HEK293T (cell line): ENCODE measurements at regions not wholly inside any gene's neighbourhood (a gene's known extent, or its start where the extent isn't known, plus 50 kb on each side); places are given as distances from the start of the nearest gene placed in this dataset.
A peak's percentile ranks its signal among the peaks of the same experiment; 100 is the strongest.

Source experiments
- CTCF ChIA-PET: fragments of 350-600 bp; formaldehyde crosslinking; extraction: SDS; loops from one replicate; lab custom pipeline; 2021; ENCODE audit warnings: antibody characterized with exemption, inconsistent platforms; lab: Yijun Ruan, JAX
- POLR2A ChIA-PET: fragments of 350-600 bp; formaldehyde crosslinking; extraction: SDS; loops from one replicate; lab custom pipeline; 2020; ENCODE audit warnings: antibody characterized with exemption, inconsistent platforms; lab: Yijun Ruan, JAX
- DNase-seq: peaks from one replicate; pipeline ENCODE4 v3.0.0; 2012; ENCODE audit warnings: mixed read lengths; ENCODE audit errors: extremely low spot score
- ARNT ChIP-seq: fragments of 450-650 bp; IDR thresholded peaks from 2 replicates; pipeline ENCODE4 v1.6.1; 2017; ENCODE audit warnings: mild to moderate bottlenecking
- BHLHE40 ChIP-seq: fragments of 450-650 bp; IDR thresholded peaks from 2 replicates; pipeline ENCODE4 v1.6.1; 2016; ENCODE audit warnings: mild to moderate bottlenecking, moderate library complexity, borderline replicate concordance
- CTBP1 ChIP-seq: fragments of 450-650 bp; IDR thresholded peaks from 2 replicates; pipeline ENCODE4 v1.6.1; 2016; ENCODE audit warnings: borderline replicate concordance
- ELF4 ChIP-seq: fragments of 450-650 bp; IDR thresholded peaks from 2 replicates; pipeline ENCODE4 v1.6.1; 2017; ENCODE audit warnings: antibody characterized with exemption
- FOXA1 ChIP-seq: fragments of 450-650 bp; IDR thresholded peaks from 2 replicates; pipeline ENCODE4 v1.6.1; 2016; ENCODE audit warnings: mild to moderate bottlenecking
- FOXK2 ChIP-seq: fragments of 450-650 bp; IDR thresholded peaks from 2 replicates; pipeline ENCODE4 v1.6.1; 2016; ENCODE audit warnings: mild to moderate bottlenecking
- FOXM1 ChIP-seq: fragments of 450-650 bp; IDR thresholded peaks from 2 replicates; pipeline ENCODE4 v1.6.1; 2017; ENCODE audit warnings: mild to moderate bottlenecking, borderline replicate concordance
- HDGF ChIP-seq: fragments of 450-650 bp; IDR thresholded peaks from 2 replicates; pipeline ENCODE4 v1.6.1; 2017; ENCODE audit warnings: antibody characterized with exemption, borderline replicate concordance
- L3MBTL2 ChIP-seq: fragments of 450-650 bp; conservative IDR thresholded peaks from 2 replicates; pipeline ENCODE4 v1.6.1; 2016; ENCODE audit warnings: mild to moderate bottlenecking
- LEF1 ChIP-seq: fragments of 450-650 bp; IDR thresholded peaks from 2 replicates; pipeline ENCODE4 v1.6.1; 2017; ENCODE audit warnings: mild to moderate bottlenecking, borderline replicate concordance
- NFRKB ChIP-seq: fragments of 450-650 bp; IDR thresholded peaks from 2 replicates; pipeline ENCODE4 v1.6.1; 2016; ENCODE audit warnings: mild to moderate bottlenecking, moderate library complexity
- PKNOX1 ChIP-seq: fragments of 450-650 bp; IDR thresholded peaks from 2 replicates; pipeline ENCODE4 v1.6.1; 2016
- SP1 ChIP-seq: fragments of 450-650 bp; IDR thresholded peaks from 2 replicates; pipeline ENCODE4 v1.6.1; 2017
- SUZ12 ChIP-seq: fragments of 450-650 bp; IDR thresholded peaks from 2 replicates; pipeline ENCODE4 v1.6.1; 2016; ENCODE audit warnings: mild to moderate bottlenecking
- TARDBP ChIP-seq: fragments of 450-650 bp; IDR thresholded peaks from 2 replicates; pipeline ENCODE4 v1.6.1; 2016
- ZNF384 ChIP-seq: fragments of 450-650 bp; IDR thresholded peaks from 2 replicates; pipeline ENCODE4 v1.6.1; 2016

DNA sequence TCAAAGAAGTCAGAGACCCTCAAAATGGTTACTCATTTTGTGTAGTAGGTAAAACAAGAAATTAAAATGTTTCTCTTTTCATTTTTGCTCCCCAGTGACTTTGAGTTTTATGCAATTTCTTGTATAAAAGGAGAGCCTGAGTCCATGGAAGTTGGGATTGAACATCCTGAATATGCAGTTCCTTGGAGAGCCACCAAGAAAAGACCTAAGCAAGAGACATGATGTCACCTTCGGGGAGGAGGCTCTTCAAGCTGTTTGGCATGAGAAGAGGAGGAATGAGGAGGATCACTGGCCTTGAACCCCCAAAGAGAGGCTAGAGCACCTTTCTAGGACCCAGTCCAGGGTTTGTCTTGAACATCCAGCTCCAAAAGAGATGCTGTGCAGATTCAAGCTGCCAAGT is 62.3 kb upstream of the CALM2 start:
- DNase-seq: no peak
- TF ChIP-seq FOXK2 (no peak), ELF4 (no peak), NFRKB (no peak), SP1 (no peak), LEF1 (no peak), SUZ12 (no peak)
- ChIA-PET CTCF (interaction anchor here (0.6 to 1.0 kb wide), 3 partner anchors 10 to 96 kb away, joined by 3 to 4 read pairs (median 3); no protein-coding TSS in a partner anchor), POLR2A (no interaction called here)

GRCh38 chr2:47237375-47238334 is 61.3 kb upstream of the CALM2 start:
- ChIA-PET CTCF (no interaction called here), POLR2A (interaction anchor here (1.1 to 1.4 kb wide), 2 partner anchors 10 to 59 kb away, joined by 3 to 5 read pairs; no protein-coding TSS in a partner anchor)
- TF ChIP-seq SP1 (no peak), L3MBTL2 (peak; percentile 48; the same call in 1 of the 2 replicates)
- DNase-seq: peak; percentile 58

GRCh38 chr2:47236503-47237215 is 60.3 kb upstream of the CALM2 start:
- TF ChIP-seq NFRKB (no peak), TARDBP (no peak), SP1 (no peak), SUZ12 (no peak), ARNT (no peak), LEF1 (no peak), ZNF384 (no peak), ELF4 (no peak), BHLHE40 (no peak), FOXA1 (no peak), L3MBTL2 (no peak), HDGF (no peak), CTBP1 (no peak), FOXM1 (no peak), PKNOX1 (no peak), FOXK2 (no peak)
- no peak for DNase-seq
- POLR2A ChIA-PET: interaction anchor here (1.1 to 1.4 kb wide), 2 partner anchors 9 to 58 kb away, joined by 3 to 5 read pairs; no protein-coding TSS in a partner anchor
- CTCF ChIA-PET: interaction anchor here (1.3 kb wide), 1 partner anchor 13 kb away, joined by 3 read pairs; no protein-coding TSS in a partner anchor

DNA sequence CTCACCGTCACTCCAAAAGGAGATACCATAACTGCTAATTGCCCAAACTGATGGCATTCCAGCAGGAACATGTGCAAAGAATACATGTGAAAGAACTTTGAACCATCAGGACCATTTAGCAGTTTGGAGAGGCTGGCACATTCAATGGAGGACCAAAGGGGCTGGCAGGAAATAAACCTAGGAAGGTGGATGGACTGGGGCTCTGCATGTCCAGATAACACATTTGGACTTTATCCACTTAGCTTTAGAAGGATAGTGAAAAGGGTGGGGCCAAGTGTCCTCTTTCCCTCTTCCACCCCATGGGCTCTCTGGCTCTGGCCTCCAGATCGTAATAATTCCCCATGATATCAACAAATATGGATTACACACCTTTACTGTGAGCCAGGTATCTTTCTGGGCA is 58.8 kb upstream of the CALM2 start:
- no peak for TF ChIP-seq ARNT
- ChIA-PET CTCF (no interaction called here), POLR2A (no interaction called here)
- DNase-seq: no peak

DNA sequence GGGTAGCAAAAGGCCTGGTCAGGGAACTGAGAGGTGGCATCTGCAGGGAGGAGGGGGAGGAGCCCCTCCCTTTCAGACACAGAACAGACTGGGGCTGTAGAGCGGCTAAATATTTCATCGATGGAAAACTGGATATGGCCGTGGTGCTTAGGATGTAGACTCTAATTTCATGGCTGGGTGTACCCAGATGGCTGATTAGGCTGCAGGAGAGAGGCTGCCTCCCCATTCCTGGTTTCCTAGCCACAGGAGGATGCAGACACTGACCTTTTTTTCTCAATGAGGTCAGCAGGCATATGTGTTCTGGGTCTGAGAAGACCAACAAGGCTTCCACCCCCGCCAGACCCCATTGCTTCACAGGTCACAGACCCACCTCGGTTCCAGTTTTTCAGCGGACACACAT is 58.1 kb upstream of the CALM2 start:
- no peak for DNase-seq
- TF ChIP-seq PKNOX1: no peak
- no peak for TF ChIP-seq L3MBTL2
- no peak for TF ChIP-seq SP1
- TF ChIP-seq CTBP1: no peak
- ChIA-PET POLR2A (no interaction called here), CTCF (no interaction called here)

DNA sequence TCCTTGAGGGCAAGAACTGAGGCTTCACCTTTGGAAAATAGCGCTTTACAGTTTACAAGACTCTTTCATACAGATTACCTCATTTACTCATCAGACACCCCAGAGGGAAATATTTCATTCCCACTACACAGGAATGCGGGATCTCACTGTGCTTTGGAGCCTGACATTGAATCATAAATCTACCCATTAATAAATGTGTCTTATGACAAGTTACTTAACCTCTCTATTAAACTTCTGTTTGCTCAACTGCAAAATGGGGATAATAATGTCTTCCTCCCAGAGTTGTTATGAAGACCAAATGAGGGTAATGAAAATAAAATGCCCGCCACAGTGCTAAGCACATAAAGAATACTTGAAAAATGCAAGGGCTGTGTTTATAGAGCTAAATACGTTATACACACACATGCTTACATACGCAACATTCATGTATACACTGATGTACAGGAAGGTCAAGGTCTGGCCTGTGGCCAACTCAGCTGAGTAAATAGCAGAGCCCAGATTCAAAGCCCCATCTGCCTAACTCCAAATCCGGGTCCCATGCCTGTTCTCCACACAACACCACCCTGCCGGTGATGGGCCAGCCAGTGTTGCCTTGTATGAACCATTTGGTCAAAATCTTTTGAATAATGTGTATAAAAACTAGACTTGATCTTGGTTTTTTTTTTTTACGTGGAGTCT is 56.6 kb upstream of the CALM2 start:
- CTCF ChIA-PET: no interaction called here
- TF ChIP-seq L3MBTL2: no peak
- peak; percentile 86 for TF ChIP-seq PKNOX1
- POLR2A ChIA-PET: no interaction called here
- no peak for DNase-seq
